HS-27A (cell line): ENCODE measurements at regions not wholly inside any gene's neighbourhood (a gene's known extent, or its start where the extent isn't known, plus 50 kb on each side); places are given as distances from the start of the nearest gene placed in this dataset.
"Not testable (repeated sequence)": the region's sequence is repeated elsewhere in the genome, so short reads cannot be mapped to it uniquely, and the experiment has no call there.

Experiments
- DNase-seq: peaks from one replicate; pipeline ENCODE4 v3.0.0-alpha.2; 2012; ENCODE audit warnings: low read depth, missing footprints

GRCh38 chrX:139475432-139475831, 55.1 kb upstream of the F9 start:
- no peak for DNase-seq

- not testable (repeated sequence) for DNase-seq
Observed at GRCh38 chrX:139461945-139462344, 68.6 kb upstream of the F9 start.

- no peak for DNase-seq
Observed at GRCh38 chrX:139454743-139455142, 75.8 kb upstream of the F9 start.

- no peak for DNase-seq
Observed at GRCh38 chrX:139448996-139449395, 81.5 kb upstream of the F9 start.

- DNase-seq: no peak
Observed at GRCh38 chrX:139446832-139447231, 83.7 kb upstream of the F9 start.

- DNase-seq: no peak
Observed at GRCh38 chrX:139429913-139430312, 100.6 kb upstream of the F9 start.

GRCh38 chrX:139423186-139423585, 107.4 kb upstream of the F9 start:
- DNase-seq: no peak

GRCh38 chrX:139398258-139398657, 132.3 kb upstream of the F9 start:
- not testable (repeated sequence) for DNase-seq

- no peak for DNase-seq
Observed at GRCh38 chrX:139388254-139388653, 142.3 kb upstream of the F9 start.

- no peak for DNase-seq
Observed at GRCh38 chrX:139382529-139382928, 148.0 kb upstream of the F9 start.

GRCh38 chrX:139376547-139376946, 154.0 kb upstream of the F9 start:
- DNase-seq: not testable (repeated sequence)

- no peak for DNase-seq
Observed at GRCh38 chrX:139360356-139360755, 170.2 kb upstream of the F9 start.

GRCh38 chrX:139342594-139342991, 187.9 kb upstream of the F9 start:
- not testable (repeated sequence) for DNase-seq

- DNase-seq: not testable (repeated sequence)
Observed at GRCh38 chrX:139341855-139342593, 188.5 kb upstream of the F9 start.

GRCh38 chrX:139332441-139332840, 198.1 kb upstream of the F9 start:
- DNase-seq: no peak

- no peak for DNase-seq
Observed at GRCh38 chrX:139327355-139327754, 203.2 kb upstream of the F9 start.

- DNase-seq: no peak
Observed at GRCh38 chrX:139324756-139325155, 205.8 kb upstream of the F9 start.

GRCh38 chrX:139320661-139321354, 209.7 kb upstream of the F9 start:
- DNase-seq: not testable (repeated sequence)

GRCh38 chrX:139306675-139307074, 223.9 kb upstream of the F9 start:
- not testable (repeated sequence) for DNase-seq

- DNase-seq: no peak
Observed at GRCh38 chrX:139304471-139304870, 226.1 kb upstream of the F9 start.

GRCh38 chrX:139299309-139299708, 231.2 kb upstream of the F9 start:
- DNase-seq: no peak

GRCh38 chrX:139298437-139298836, 232.1 kb upstream of the F9 start:
- DNase-seq: no peak

- DNase-seq: no peak
Observed at GRCh38 chrX:139297638-139298037, 232.9 kb upstream of the F9 start.

- DNase-seq: no peak
Observed at GRCh38 chrX:139293991-139294390, 236.5 kb upstream of the F9 start.
